Progenitor cell of endocrine pancreas (in vitro differentiated cells): ENCODE measurements at regions not wholly inside any gene's neighbourhood (a gene's known extent, or its start where the extent isn't known, plus 50 kb on each side); places are given as distances from the start of the nearest gene placed in this dataset.
"Not testable (repeated sequence)": the region's sequence is repeated elsewhere in the genome, so short reads cannot be mapped to it uniquely, and the experiment has no call there.

Experiments
- DNase-seq: peaks from one replicate; pipeline ENCODE4 v3.0.0; 2021; ENCODE audit warnings: low spot score; ENCODE audit not compliant: unreplicated experiment
- H3K27ac Mint-ChIP-seq: 2 replicates; pipeline ENCODE4 v1.8.0; 2021; ENCODE audit warnings: mild to moderate bottlenecking, moderate library complexity, mixed read lengths
- H3K27me3 Mint-ChIP-seq: 2 replicates; pipeline ENCODE4 v1.8.0; 2021; ENCODE audit warnings: mixed read lengths
- H3K36me3 Mint-ChIP-seq: 2 replicates; pipeline ENCODE4 v1.8.0; 2022; ENCODE audit warnings: mixed read lengths; ENCODE audit not compliant: insufficient read depth
- H3K4me1 Mint-ChIP-seq: 2 replicates; pipeline ENCODE4 v1.8.0; 2021; ENCODE audit warnings: low read depth, mixed read lengths
- H3K4me3 Mint-ChIP-seq: 2 replicates; pipeline ENCODE4 v1.8.0; 2021; ENCODE audit warnings: low read depth, mild to moderate bottlenecking, moderate library complexity, mixed read lengths
- H3K9me3 Mint-ChIP-seq: 2 replicates; pipeline ENCODE4 v1.8.0; 2021; ENCODE audit warnings: low read depth, mixed read lengths
- TF ChIP-seq, protein P1 (sequence below): fragments of 200-600 bp; sonication (generic); IDR thresholded peaks from one replicate; pipeline ENCODE4 v1.5.0; 2021; ENCODE audit warnings: antibody characterized with exemption, mild to moderate bottlenecking; ENCODE audit not compliant: unreplicated experiment

DNA sequence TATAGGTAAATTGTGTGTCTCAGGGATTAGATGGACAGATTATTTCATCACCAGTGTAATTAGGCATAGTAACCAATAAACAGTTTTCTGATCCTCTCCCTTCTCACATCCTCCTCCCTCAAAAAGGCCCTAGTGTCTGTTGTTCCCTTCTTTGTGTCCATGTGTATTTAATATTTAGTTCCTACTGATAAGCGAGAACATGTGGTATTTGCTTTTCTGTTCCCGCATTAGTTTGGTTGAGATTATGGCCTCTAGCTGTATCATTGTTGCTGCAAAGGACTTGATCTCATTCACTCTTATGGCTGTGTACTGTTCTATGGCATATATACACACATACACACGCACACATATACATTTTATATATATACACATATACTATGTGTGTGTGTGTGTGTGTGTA lies 866.2 kb downstream of the CCDC85A start:
- Mint-ChIP-seq H3K36me3 (no peaks in the 10 kb centered on the region), H3K4me3 (no peak overlapping the region), H3K27me3 (no peaks in the 10 kb centered on the region), H3K4me1 (no peaks in the 10 kb centered on the region), H3K9me3 (no peaks in the 10 kb centered on the region), H3K27ac (no peak overlapping the region)
- no peak for DNase-seq
- TF ChIP-seq, protein P1, sequence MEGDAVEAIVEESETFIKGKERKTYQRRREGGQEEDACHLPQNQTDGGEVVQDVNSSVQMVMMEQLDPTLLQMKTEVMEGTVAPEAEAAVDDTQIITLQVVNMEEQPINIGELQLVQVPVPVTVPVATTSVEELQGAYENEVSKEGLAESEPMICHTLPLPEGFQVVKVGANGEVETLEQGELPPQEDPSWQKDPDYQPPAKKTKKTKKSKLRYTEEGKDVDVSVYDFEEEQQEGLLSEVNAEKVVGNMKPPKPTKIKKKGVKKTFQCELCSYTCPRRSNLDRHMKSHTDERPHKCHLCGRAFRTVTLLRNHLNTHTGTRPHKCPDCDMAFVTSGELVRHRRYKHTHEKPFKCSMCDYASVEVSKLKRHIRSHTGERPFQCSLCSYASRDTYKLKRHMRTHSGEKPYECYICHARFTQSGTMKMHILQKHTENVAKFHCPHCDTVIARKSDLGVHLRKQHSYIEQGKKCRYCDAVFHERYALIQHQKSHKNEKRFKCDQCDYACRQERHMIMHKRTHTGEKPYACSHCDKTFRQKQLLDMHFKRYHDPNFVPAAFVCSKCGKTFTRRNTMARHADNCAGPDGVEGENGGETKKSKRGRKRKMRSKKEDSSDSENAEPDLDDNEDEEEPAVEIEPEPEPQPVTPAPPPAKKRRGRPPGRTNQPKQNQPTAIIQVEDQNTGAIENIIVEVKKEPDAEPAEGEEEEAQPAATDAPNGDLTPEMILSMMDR = no peak

DNA sequence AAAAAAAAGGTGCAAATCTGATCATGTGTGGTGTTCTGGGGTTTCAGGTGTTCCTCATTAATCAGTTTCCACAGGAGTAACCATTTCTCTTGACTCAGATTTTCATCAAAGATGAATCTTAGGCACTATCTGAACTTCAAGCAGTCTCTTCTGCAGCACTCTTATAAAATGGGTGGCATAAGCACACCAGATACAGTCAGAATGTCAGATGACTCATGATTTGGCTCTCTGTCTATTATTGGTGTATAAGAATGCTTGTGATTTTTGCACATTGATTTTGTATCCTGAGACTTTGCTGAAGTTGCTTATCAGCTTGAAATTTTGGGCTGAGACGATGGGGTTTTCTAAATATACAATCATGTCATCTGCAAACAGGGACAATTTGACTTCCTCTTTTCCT lies 882.5 kb downstream of the CCDC85A start:
- not testable (repeated sequence) for H3K27ac Mint-ChIP-seq, H3K4me3 Mint-ChIP-seq, H3K9me3 Mint-ChIP-seq, H3K27me3 Mint-ChIP-seq, DNase-seq, H3K36me3 Mint-ChIP-seq, H3K4me1 Mint-ChIP-seq

DNA sequence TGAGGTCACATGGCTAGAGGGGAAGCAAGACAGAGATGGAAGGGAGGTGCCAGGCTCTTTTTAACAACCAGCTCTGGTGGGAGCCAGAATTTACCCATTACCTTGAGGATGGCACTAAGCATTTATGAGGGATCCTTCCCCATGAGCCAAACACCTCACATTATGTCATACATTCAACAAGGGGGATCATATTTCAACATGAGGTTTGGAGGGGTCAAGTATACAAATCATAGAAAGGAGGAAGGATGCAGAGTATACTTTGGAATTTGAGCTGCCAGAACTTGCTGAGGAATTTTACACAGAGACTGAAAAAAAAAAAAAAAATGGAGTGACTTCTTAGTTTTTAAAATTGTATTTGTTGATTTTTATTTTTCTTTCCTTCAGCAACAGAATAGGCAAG lies 891.4 kb downstream of the CCDC85A start:
- Mint-ChIP-seq H3K27me3 (no peaks in the 10 kb centered on the region), H3K9me3 (no peaks in the 10 kb centered on the region)
- TF ChIP-seq, protein P1 = no peak

DNA sequence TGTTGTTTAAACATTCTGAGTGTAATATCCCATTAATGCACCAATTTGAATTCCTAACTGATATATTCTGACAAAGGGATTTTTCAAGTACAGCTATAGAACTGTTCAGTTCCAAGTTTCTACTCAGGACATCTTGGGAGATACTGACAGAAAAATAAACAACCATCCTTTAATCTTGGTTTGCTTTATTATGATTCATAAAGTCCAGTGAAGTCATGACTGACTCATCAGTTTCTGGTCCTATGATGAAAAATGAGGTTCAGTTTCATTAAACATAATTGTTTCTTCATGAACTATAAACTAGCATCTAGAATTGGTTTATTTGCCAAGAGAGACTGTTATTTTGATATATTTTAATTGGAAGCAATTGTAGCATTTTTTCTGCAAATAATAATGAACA lies 896.2 kb downstream of the CCDC85A start:
- H3K9me3 Mint-ChIP-seq = peaks cover 3% of the 10 kb centered on the region
- H3K36me3 Mint-ChIP-seq = no peaks in the 10 kb centered on the region
- no peak overlapping the region for H3K4me3 Mint-ChIP-seq

More for the DNA sequence above, 891.4 kb downstream of the CCDC85A start:
- H3K4me3 Mint-ChIP-seq = no peak overlapping the region
- H3K4me1 Mint-ChIP-seq = no peaks in the 10 kb centered on the region
- H3K27ac Mint-ChIP-seq = no peak overlapping the region
- no peak for DNase-seq
- no peaks in the 10 kb centered on the region for H3K36me3 Mint-ChIP-seq

DNA sequence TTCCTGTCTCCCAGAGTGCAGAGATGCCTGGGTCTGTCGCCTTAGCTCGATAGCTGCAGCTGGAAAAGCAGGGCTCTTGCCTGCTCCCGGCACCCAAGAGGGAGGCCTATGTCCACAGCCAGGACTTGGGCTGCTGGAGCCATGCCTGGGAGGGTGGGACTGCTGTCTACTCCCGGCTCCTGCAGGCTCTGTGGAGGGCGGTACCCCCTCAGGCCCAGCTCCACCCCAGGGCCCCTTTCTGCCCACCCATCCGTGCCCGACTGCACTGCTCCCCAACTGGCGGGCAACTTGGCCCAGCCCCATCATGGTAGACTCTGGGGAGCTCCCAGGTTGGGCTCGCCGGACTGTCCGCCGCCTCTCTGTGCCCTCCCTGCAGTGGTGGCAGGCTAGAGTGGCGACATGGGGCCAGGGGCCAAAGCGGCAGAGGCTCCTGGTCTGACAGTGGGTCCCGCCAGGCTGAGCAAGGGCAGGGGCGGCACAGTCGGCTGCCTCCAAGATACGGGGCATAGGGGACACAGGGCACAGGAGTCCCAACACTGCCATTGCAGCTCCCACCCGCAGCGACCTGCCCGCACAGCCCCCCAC lies 901.0 kb downstream of the CCDC85A start:
- Mint-ChIP-seq H3K4me3 (no peak overlapping the region), H3K27ac (no peak overlapping the region), H3K4me1 (no peaks in the 10 kb centered on the region), H3K9me3 (peaks cover 3% of the 10 kb centered on the region), H3K36me3 (no peaks in the 10 kb centered on the region), H3K27me3 (no peaks in the 10 kb centered on the region)
- DNase-seq = no peak
- TF ChIP-seq, protein P1 = no peak

More for the DNA sequence above, 896.2 kb downstream of the CCDC85A start:
- TF ChIP-seq, protein P1 = no peak
- no peaks in the 10 kb centered on the region for H3K4me1 Mint-ChIP-seq
- no peaks in the 10 kb centered on the region for H3K27me3 Mint-ChIP-seq
- H3K27ac Mint-ChIP-seq = no peak overlapping the region
- no peak for DNase-seq

DNA sequence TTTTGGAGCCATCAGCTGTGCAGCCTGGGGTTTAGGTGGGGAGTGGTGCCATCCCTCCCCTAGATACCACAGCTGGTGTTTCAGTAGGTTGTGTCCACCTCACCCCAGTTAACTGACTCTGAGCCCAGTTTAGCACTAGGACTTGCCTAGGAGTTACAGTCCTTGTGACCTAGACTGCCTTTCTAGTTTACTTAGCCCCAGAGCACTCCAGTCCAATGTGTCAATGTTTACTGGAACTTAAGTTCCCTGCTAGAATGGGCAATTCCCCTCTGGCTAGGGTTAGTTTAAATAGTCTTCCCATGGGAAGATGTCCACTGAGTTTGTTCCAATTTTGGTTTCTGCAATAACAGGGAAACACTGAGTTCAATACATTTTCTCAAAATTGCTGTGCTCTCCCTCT lies 909.2 kb downstream of the CCDC85A start:
- Mint-ChIP-seq H3K9me3 (peaks cover 1% of the 10 kb centered on the region), H3K27ac (no peak overlapping the region), H3K4me3 (no peak overlapping the region), H3K36me3 (no peaks in the 10 kb centered on the region), H3K27me3 (no peaks in the 10 kb centered on the region), H3K4me1 (no peaks in the 10 kb centered on the region)
- no peak for DNase-seq
- TF ChIP-seq, protein P1 = no peak
